ENCODE measurements at regions not wholly inside any gene's neighbourhood (a gene's known extent, or its start where the extent isn't known, plus 50 kb on each side); places are given as distances from the start of the nearest gene placed in this dataset.

DNA sequence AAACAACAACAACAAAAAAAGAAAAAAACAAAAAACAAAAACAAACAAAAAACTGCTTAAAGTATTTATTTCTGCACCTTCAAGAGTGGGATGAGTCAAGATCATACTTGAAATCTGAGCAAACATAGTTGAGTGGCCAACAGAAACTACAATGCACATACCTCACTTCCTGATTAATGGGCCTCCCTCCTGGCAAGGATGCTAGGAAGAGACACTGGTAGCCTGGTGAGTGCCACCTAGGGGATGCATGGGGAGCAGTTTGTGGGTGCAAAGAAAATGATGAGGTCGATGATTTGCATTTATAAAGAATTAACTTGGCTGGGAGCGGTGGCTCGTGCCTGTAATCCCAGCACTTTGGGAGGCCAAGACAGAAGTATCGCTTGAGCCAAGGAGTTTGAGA, 808.1 kb downstream of the MAFB start:
- peak; percentile 88 for DNase-seq (ENCODE audit: low read depth)
- H3K4me3 ChIP-seq (ENCODE audit: control insufficient read depth, low read depth, low read length), result no peak overlapping the region
- TF ChIP-seq, protein P1, sequence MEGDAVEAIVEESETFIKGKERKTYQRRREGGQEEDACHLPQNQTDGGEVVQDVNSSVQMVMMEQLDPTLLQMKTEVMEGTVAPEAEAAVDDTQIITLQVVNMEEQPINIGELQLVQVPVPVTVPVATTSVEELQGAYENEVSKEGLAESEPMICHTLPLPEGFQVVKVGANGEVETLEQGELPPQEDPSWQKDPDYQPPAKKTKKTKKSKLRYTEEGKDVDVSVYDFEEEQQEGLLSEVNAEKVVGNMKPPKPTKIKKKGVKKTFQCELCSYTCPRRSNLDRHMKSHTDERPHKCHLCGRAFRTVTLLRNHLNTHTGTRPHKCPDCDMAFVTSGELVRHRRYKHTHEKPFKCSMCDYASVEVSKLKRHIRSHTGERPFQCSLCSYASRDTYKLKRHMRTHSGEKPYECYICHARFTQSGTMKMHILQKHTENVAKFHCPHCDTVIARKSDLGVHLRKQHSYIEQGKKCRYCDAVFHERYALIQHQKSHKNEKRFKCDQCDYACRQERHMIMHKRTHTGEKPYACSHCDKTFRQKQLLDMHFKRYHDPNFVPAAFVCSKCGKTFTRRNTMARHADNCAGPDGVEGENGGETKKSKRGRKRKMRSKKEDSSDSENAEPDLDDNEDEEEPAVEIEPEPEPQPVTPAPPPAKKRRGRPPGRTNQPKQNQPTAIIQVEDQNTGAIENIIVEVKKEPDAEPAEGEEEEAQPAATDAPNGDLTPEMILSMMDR (conservative IDR thresholded peaks at IDR 0.05; ENCODE audit: control insufficient read depth, insufficient read depth, low read depth, low read length), result peak; percentile 53

DNA sequence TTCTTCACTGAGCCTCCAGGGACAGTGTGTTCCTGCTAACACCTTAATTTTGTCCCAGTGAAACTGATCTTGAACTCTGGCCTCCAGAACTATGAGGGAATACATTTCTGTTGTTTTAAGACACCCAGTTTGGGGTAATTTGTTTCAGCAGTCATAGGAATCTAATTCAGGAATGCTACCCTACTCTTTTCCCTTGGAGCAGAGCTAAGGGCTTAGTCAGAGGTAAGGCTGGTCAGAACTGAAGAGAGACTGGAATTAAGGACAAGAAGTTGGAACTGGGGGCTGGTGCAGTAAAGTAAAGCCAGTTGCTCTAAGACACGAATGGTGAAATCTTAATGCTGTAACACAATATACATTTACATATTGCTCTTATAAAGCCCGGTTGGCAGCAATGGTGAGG, 809.7 kb downstream of the MAFB start:
- TF ChIP-seq, protein P1 (conservative IDR thresholded peaks at IDR 0.05; ENCODE audit: control insufficient read depth, insufficient read depth, low read depth, low read length), result no peak
- no peak for DNase-seq (ENCODE audit: low read depth)
- H3K4me3 ChIP-seq (ENCODE audit: control insufficient read depth, low read depth, low read length), result no peak overlapping the region

DNA sequence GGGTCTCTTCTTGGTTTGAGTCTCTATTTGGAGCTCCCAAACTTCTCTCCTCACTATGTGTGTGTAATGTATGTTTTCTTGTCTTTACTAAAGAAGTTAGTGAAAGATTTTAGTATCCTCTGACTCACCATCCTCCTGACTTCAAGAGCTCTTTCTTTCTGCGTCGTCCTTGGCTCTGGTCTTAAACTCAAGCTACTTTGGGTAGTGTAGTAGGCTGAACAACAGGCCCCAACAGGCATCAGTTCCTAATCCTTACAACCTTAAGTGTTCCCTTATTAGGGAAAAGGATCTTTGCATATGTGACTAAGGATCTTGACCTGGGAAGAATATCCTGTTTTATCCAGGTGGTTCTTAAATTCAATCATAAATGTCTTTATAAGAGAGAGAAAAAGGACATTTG, 810.2 kb downstream of the MAFB start:
- peak; percentile 56 for DNase-seq (ENCODE audit: low read depth)
- TF ChIP-seq, protein P1 (conservative IDR thresholded peaks at IDR 0.05; ENCODE audit: control insufficient read depth, insufficient read depth, low read depth, low read length), result no peak
- no peak overlapping the region for H3K4me3 ChIP-seq (ENCODE audit: control insufficient read depth, low read depth, low read length)

DNA sequence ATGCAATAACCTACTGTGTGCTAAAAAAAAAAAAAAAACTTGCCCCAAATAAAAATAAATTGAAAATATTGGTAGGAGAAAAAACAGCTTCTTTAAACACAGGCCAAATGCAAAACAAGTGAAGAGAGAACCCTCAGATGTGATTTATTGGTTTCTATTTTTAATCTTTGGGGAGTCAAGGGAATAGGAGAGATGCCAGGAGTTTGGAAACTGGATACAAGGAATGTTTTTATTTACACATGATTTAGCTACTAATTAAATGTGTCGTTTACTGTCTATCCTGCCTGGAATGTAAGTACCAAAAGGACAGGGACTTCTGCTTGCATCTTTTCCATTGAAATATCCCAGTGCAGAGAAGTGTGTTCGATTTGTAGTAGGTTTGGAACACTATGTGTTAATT, 810.7 kb downstream of the MAFB start:
- TF ChIP-seq, protein P1 (conservative IDR thresholded peaks at IDR 0.05; ENCODE audit: control insufficient read depth, insufficient read depth, low read depth, low read length), result no peak
- DNase-seq (ENCODE audit: low read depth), result no peak
- H3K4me3 ChIP-seq (ENCODE audit: control insufficient read depth, low read depth, low read length), result no peak overlapping the region

DNA sequence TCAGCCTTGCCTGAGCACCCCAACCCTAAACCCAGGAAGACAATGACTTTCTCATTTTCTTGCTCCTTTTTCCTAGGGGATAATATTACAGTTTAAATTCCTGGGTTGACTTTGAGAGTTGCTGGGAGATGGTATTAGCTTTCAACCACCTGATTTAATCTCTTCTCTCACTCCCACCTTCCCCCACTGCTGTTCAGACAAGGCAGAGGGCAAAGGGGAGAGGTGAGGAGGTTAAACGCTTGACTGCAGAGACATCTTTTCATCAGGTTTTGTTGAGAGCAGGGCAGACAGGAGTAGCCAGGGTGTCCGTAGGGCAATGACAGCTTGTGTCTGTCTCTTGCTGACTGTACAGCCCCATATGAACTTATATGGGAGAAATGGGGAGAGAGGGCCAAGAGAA, 811.2 kb downstream of the MAFB start:
- TF ChIP-seq, protein P1 (conservative IDR thresholded peaks at IDR 0.05; ENCODE audit: control insufficient read depth, insufficient read depth, low read depth, low read length), result no peak
- DNase-seq (ENCODE audit: low read depth), result no peak
- no peak overlapping the region for H3K4me3 ChIP-seq (ENCODE audit: control insufficient read depth, low read depth, low read length)

DNA sequence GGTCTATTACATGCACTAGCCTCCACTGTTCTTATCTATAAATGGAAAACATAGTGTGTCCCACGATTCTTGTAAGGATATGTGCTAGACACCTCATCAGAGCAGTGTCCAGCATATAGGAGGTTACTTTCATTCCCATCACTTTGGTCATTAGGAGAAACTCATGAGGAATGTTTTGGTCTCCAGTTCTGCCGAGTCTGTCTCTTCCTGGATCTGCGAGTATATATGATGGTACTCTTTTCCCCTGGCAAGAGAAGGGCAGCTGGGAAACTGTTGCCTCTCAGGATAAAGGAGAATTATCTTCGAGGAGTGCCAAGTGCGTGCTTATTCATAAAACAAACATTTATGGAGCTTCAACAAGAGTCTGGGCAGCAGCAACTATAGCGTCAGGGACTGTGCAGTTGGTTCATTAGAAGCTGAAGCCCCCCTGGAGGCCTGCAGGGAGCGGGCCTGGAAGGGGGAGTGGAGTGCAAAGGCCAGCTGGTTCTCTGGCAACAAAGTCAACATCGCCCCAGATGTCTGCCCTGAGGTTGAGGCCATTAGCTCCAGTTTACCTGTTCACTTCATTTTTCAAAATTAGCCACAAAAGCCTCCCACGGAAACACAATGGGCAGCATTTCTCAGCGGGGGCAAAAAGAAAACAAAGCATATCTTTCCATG, 811.9 kb downstream of the MAFB start:
- H3K4me3 ChIP-seq (ENCODE audit: control insufficient read depth, low read depth, low read length), result no peak overlapping the region
- TF ChIP-seq, protein P1 (conservative IDR thresholded peaks at IDR 0.05; ENCODE audit: control insufficient read depth, insufficient read depth, low read depth, low read length), result no peak
- DNase-seq (ENCODE audit: low read depth), result no peak
